ENCODE measurements at regions not wholly inside any gene's neighbourhood (a gene's known extent, or its start where the extent isn't known, plus 50 kb on each side); places are given as distances from the start of the nearest gene placed in this dataset.

GRCh38 chr20:24283186-24283585 is 186.2 kb upstream of the SYNDIG1 start:
- no peak for TF ChIP-seq RAD21 (IDR thresholded peaks at IDR 0.05; ENCODE audit: low read depth)
- TF ChIP-seq USF1 (IDR thresholded peaks at IDR 0.05): no peak
- TF ChIP-seq EP300 (IDR thresholded peaks at IDR 0.05; ENCODE audit: borderline replicate concordance): no peak
- TF ChIP-seq ZBTB7A (IDR thresholded peaks at IDR 0.05; ENCODE audit: low read depth): no peak
- no peak for TF ChIP-seq MAX (IDR thresholded peaks at IDR 0.05)
- no peak for TF ChIP-seq CEBPB (IDR thresholded peaks at IDR 0.05)
- TF ChIP-seq TAF1 (IDR thresholded peaks at IDR 0.05; ENCODE audit: low read depth): no peak
- no peak for TF ChIP-seq REST (IDR thresholded peaks at IDR 0.05; ENCODE audit: low read depth)
- TF ChIP-seq CREB1 (IDR thresholded peaks at IDR 0.05; ENCODE audit: low read depth): no peak
- no peak for TF ChIP-seq TEAD4 (IDR thresholded peaks at IDR 0.05)
- no peak for TF ChIP-seq NFIC (IDR thresholded peaks at IDR 0.05)
- TF ChIP-seq FOXM1 (IDR thresholded peaks at IDR 0.05; ENCODE audit: borderline replicate concordance, low read depth): no peak

Measured in Ishikawa (cell line).